GM19043 (cell line): ENCODE measurements at regions not wholly inside any gene's neighbourhood (a gene's known extent, or its start where the extent isn't known, plus 50 kb on each side); places are given as distances from the start of the nearest gene placed in this dataset.
A peak's percentile ranks its signal among the peaks of the same experiment; 100 is the strongest.
"Not testable (repeated sequence)": the region's sequence is repeated elsewhere in the genome, so short reads cannot be mapped to it uniquely, and the experiment has no call there.

Source experiments
- ATAC-seq: cut with Tn5 transposase; IDR thresholded peaks from one replicate; pipeline ENCODE4 v1.9.1; 2021; ENCODE audit warnings: low read depth; ENCODE audit not compliant: unreplicated experiment

- no peak for ATAC-seq
Measured at GRCh38 chr12:70008944-70009343, 183.9 kb downstream of the MYRFL start.

- no peak for ATAC-seq
Measured at GRCh38 chr12:70011353-70011752, 186.3 kb downstream of the MYRFL start.

- not testable (repeated sequence) for ATAC-seq
Measured at GRCh38 chr12:70013016-70013415, 188.0 kb downstream of the MYRFL start.

- ATAC-seq = no peak
Measured at GRCh38 chr12:70028515-70028914, 203.5 kb downstream of the MYRFL start.

GRCh38 chr12:70028918-70029317, 203.9 kb downstream of the MYRFL start:
- no peak for ATAC-seq

GRCh38 chr12:70031046-70031445, 206.0 kb downstream of the MYRFL start:
- ATAC-seq = no peak

- ATAC-seq = no peak
Measured at GRCh38 chr12:70032076-70032475, 207.0 kb downstream of the MYRFL start.

- ATAC-seq = no peak
Measured at GRCh38 chr12:70033310-70033709, 208.3 kb downstream of the MYRFL start.

GRCh38 chr12:70040141-70040540, 203.1 kb upstream of the CNOT2 start:
- no peak for ATAC-seq

- no peak for ATAC-seq
Measured at GRCh38 chr12:70042675-70043074, 200.6 kb upstream of the CNOT2 start.

GRCh38 chr12:70043490-70044138, 199.6 kb upstream of the CNOT2 start:
- ATAC-seq = no peak

- no peak for ATAC-seq
Measured at GRCh38 chr12:70044167-70044566, 199.1 kb upstream of the CNOT2 start.

- no peak for ATAC-seq
Measured at GRCh38 chr12:70045036-70045435, 198.2 kb upstream of the CNOT2 start.

GRCh38 chr12:70045514-70045913, 197.7 kb upstream of the CNOT2 start:
- no peak for ATAC-seq

- ATAC-seq = no peak
Measured at GRCh38 chr12:70048521-70049250, 194.5 kb upstream of the CNOT2 start.

- ATAC-seq = peak; percentile 83
Measured at GRCh38 chr12:70049596-70050360, 193.5 kb upstream of the CNOT2 start.

GRCh38 chr12:70052476-70052875, 190.8 kb upstream of the CNOT2 start:
- ATAC-seq = no peak

- no peak for ATAC-seq
Measured at GRCh38 chr12:70052931-70053497, 190.2 kb upstream of the CNOT2 start.

GRCh38 chr12:70059373-70059772, 183.9 kb upstream of the CNOT2 start:
- no peak for ATAC-seq

GRCh38 chr12:70060634-70061033, 182.6 kb upstream of the CNOT2 start:
- no peak for ATAC-seq

- ATAC-seq = no peak
Measured at GRCh38 chr12:70068743-70069142, 174.5 kb upstream of the CNOT2 start.
